GM12873 (cell line): ENCODE measurements at regions not wholly inside any gene's neighbourhood (a gene's known extent, or its start where the extent isn't known, plus 50 kb on each side); places are given as distances from the start of the nearest gene placed in this dataset.

Experiments
- TF ChIP-seq, protein P1 (sequence below): IDR thresholded peaks from 2 replicates; pipeline ENCODE4 v1.5.1; 2012; ENCODE audit warnings: low read depth, mild to moderate bottlenecking, moderate library complexity, low read length, control low read depth; ENCODE audit not compliant: insufficient read depth; ENCODE audit errors: missing control alignments

DNA sequence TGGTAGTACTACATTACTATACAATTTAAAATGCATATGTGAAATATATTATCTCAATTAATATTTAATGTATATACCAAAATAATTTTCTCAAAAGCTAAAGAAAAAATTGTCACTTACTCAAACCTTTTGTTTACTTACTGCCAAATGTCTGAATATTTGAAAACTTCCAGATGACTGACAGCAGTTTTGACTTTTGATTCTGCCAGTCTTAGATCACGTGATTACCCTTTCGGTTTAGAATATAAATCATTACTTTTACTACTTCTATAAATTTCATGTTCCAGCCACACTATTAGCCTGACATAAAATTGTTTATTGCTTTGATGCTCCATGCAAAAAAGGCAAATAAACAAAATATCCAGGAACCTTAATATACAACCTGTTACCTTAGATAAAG is 680.7 kb upstream of the ID4 start:
- TF ChIP-seq, protein P1, sequence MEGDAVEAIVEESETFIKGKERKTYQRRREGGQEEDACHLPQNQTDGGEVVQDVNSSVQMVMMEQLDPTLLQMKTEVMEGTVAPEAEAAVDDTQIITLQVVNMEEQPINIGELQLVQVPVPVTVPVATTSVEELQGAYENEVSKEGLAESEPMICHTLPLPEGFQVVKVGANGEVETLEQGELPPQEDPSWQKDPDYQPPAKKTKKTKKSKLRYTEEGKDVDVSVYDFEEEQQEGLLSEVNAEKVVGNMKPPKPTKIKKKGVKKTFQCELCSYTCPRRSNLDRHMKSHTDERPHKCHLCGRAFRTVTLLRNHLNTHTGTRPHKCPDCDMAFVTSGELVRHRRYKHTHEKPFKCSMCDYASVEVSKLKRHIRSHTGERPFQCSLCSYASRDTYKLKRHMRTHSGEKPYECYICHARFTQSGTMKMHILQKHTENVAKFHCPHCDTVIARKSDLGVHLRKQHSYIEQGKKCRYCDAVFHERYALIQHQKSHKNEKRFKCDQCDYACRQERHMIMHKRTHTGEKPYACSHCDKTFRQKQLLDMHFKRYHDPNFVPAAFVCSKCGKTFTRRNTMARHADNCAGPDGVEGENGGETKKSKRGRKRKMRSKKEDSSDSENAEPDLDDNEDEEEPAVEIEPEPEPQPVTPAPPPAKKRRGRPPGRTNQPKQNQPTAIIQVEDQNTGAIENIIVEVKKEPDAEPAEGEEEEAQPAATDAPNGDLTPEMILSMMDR, result no peak

DNA sequence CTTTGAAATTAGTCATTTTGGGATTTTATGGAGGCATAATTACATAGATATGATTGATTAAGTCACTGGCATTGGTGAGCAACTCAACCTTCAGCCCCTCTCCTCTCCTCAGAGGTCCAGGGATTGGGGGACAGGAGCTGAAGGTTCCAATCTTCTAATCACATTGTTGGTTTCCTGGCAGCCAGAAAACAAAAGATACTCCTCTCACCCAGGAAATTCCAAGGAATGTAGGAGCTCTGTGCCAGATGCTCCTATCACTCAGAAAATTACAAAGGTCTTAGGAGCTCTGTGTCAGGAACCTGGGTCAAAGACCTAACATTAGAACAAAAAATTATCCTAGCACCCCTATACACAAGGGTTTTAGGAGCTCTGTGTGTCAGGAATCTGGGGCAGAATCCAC is 679.7 kb upstream of the ID4 start:
- TF ChIP-seq, protein P1, result no peak

- TF ChIP-seq, protein P1, result no peak
Observed at GRCh38 chr6:19158586-19158985, 678.6 kb upstream of the ID4 start.

DNA sequence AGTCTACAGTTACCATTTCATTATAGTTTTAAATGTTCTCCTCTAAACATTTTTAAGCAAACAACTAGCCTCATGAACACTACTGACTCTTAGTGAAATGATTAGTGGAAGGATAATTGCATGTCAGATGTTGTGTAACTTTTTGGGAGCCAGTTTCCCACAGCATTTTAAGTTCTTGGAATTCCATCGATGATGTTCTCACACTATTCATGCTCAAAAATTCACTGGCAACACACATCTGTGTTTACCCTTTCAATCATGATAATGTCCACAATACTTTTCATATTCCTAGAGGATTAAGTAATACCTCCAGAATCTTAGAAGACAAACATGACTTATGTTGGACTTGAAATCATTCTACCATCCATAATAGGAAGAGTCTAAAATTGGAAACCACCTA is 678.1 kb upstream of the ID4 start:
- TF ChIP-seq, protein P1, result no peak

DNA sequence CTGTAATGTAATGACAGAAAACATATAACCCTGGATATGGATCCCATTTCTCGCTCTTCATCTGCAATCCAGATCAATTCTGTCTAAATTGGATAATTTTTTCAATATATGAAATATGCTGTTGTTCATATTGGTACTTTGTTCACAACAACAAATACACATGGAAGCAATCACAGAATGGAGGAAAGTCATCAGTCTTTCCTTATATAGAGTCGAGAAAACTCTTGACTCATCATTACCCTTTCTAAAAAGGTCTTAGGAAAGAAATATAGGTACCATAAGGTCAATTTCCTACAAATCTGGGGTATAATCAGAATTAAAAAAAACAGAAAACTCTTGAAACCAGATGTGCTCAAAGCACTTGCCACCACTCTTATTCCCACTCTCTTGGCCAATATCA is 677.6 kb upstream of the ID4 start:
- TF ChIP-seq, protein P1, result no peak

- TF ChIP-seq, protein P1, result no peak
Observed at GRCh38 chr6:19160081-19160730, 677.0 kb upstream of the ID4 start.

DNA sequence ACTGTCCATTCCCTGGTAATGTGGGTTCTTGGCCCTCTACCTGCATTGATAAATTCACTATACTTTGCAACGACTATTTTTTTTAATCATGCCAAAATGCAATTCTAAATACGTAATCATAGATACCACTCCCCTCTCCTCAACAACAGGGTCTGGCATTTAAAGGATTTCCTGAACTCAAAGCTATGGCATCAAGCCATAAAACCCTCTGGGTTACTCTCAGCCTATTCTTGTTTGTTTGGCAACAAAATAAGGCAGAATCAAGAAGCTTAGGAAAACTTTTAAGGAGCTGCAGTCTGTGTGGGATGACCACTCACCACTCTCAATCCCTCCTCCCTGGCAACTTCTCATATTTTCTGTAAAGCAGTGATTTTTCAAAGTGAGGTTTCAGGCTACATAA is 669.9 kb upstream of the ID4 start:
- TF ChIP-seq, protein P1, result no peak
